Fibroblast of villous mesenchyme (primary cell): ENCODE measurements at regions not wholly inside any gene's neighbourhood (a gene's known extent, or its start where the extent isn't known, plus 50 kb on each side); places are given as distances from the start of the nearest gene placed in this dataset.

ENCODE experiments used
- DNase-seq: peaks from one replicate; pipeline ENCODE4 v3.0.0-alpha.2; 2010; ENCODE audit warnings: low read depth
- H3K4me3 ChIP-seq: 2 replicates; pipeline ENCODE4 v1.5.1; 2011; ENCODE audit warnings: low read depth, mild to moderate bottlenecking, low read length
- TF ChIP-seq, protein P1 (sequence below): IDR thresholded peaks from 2 replicates; pipeline ENCODE4 v1.5.1; 2012; ENCODE audit warnings: low read depth, mild to moderate bottlenecking, low read length; ENCODE audit not compliant: insufficient read depth

DNA sequence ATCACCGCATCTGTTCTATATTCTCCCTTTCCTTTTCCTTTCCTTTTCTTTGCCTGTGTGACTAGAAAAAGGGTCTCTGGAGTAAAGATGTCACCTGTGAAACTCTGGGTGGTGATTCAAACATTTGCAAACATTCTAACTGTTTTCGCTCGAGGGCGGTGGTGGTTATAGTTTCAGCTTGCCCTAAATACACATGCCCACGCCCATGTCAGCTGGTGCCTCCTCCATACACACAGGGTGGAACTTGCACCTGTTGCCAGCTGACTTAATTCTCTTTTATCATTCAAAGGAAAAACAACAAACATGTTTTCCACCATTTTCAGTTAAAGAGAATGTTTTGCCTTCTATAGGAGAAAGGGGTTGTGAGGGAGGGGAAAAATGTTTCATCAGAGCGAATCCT, 381.9 kb upstream of the ARID1B start:
- no peak for DNase-seq
- TF ChIP-seq, protein P1, sequence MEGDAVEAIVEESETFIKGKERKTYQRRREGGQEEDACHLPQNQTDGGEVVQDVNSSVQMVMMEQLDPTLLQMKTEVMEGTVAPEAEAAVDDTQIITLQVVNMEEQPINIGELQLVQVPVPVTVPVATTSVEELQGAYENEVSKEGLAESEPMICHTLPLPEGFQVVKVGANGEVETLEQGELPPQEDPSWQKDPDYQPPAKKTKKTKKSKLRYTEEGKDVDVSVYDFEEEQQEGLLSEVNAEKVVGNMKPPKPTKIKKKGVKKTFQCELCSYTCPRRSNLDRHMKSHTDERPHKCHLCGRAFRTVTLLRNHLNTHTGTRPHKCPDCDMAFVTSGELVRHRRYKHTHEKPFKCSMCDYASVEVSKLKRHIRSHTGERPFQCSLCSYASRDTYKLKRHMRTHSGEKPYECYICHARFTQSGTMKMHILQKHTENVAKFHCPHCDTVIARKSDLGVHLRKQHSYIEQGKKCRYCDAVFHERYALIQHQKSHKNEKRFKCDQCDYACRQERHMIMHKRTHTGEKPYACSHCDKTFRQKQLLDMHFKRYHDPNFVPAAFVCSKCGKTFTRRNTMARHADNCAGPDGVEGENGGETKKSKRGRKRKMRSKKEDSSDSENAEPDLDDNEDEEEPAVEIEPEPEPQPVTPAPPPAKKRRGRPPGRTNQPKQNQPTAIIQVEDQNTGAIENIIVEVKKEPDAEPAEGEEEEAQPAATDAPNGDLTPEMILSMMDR, result no peak
- H3K4me3 ChIP-seq, result no peak overlapping the region

DNA sequence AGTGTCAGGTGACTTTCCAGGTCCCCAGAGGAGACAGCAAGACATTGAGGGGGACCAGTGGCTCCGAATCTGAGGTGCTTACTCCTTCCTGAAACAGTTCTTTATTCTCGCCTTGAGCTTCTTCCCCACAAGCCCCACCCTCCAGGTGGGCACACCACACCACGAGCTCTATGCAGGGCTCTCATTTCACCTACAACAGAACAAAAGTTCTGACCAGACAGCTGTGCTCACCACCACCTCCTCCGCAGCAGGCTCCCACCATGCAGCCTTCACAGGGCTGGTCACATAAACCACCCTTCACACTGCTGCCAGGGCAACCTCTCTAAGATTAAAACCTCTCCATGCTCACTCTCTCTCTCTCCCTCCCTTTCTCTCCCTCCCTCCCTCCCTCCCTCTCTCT, 384.5 kb upstream of the ARID1B start:
- H3K4me3 ChIP-seq, result no peak overlapping the region
- no peak for DNase-seq
- TF ChIP-seq, protein P1, result no peak

DNA sequence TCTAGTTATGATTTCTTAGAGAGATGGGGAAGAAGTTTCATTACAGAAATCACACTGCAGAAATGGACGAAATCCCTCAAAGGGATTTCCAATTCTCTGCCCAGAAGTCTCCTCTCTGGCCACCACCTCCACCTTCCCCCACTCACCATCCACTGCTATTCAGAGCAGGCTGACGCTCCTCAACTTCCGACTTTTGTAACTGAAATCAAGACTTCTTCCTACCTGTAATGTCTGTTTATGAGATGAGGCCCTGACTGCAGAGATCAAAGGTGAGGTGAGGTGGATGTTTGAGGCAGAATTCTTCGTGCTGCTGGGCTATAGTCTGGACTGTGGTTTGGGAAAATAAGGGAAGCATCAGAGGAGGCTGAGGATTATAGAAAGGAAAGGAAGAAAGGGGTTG, 385.2 kb upstream of the ARID1B start:
- no peak overlapping the region for H3K4me3 ChIP-seq
- TF ChIP-seq, protein P1, result no peak

DNA sequence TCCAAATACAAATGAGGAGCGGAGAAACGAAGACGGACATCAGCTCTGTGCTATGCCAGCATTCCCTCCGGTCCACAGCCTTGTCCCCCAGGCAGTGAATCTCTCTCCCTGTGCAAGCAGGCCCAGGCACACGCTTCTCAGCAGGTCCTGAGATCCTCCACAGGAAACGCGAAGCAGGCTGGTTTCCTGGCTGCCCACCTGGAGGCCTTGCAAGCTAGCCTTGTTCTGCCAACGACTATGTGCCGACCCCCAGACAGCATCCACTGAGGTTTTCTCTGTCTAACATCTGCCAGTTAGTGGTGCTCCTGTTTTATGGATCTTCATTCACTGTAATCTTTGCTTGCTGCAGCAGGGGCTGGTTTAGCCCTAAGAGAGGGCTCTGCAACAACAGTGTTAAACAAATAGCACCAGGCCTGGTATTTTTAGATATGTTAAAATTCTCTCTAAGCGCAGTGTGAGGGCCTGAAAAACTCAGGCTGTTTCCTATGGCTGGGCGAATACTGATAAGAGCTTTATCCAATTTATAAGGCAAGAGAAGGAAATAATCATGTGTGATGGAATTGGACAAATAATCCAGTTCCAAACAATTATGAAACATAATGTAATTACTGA, 386.0 kb upstream of the ARID1B start:
- TF ChIP-seq, protein P1, result no peak
- H3K4me3 ChIP-seq, result no peak overlapping the region
- no peak for DNase-seq

More for the DNA sequence above, 385.2 kb upstream of the ARID1B start:
- no peak for DNase-seq

DNA sequence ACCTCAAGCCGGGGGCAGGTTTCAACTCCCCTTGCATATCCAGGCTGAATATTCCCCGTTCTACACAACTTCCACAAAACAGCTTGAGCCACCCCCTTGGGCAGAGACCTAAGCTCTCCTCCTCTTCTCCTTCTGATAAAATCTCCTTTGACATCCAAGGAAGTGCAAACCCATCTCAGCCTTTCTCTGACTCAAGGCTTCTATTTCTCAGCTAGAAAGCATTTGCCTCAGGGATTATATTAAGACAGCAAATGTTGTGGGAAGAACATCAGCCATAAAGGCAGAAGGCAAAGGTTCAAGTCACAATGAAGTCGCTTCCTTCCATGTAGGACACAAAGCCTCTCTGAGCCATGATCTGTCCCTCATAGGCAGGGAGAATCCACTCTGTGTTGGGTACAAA, 386.6 kb upstream of the ARID1B start:
- H3K4me3 ChIP-seq, result no peak overlapping the region
- DNase-seq, result no peak
- TF ChIP-seq, protein P1, result no peak

DNA sequence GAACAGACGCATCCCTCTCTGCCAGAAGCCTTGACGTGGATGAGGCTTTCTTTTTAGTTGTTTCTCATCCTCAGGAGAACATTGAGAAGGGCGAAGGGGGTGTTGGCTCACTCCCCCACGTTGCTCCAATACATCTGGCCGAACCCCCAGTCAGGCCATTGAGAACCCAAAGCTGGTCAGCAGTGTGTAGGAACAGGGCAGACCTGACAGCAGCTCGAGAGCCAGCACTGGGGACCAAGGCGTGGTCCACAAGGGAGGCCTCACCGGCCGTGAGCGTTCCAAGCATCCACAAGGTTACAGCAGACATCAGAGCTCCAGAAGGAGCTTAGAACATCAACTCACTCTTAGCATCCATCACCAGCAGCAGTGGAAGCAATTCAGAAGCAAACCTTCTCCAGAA, 387.9 kb upstream of the ARID1B start:
- TF ChIP-seq, protein P1, result no peak
- no peak for DNase-seq
- no peak overlapping the region for H3K4me3 ChIP-seq

DNA sequence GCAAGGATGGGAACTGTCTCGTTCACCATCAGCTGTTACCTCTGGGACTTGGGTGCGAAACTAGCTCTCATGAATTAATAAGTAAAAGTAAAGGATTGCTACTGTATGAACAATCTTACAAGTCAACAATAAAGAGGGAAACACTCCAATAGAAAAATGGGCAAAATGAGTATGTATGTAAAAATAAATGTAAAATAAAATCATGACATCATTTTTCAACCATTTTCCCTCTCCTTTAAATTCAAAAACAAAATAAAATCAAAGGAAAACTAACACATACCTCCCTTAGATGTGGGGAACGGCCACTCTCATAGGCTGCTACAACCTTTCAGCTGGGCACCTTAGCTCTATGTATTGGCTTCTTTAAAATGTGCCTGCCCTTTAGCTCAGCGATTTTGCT, 389.7 kb upstream of the ARID1B start:
- no peak overlapping the region for H3K4me3 ChIP-seq
- TF ChIP-seq, protein P1, result no peak
- DNase-seq, result no peak
